Cerebellar cortex (tissue), 1 donor: ENCODE measurements at regions not wholly inside any gene's neighbourhood (a gene's known extent, or its start where the extent isn't known, plus 50 kb on each side); places are given as distances from the start of the nearest gene placed in this dataset.
A peak's percentile ranks its signal among the peaks of the same experiment; 100 is the strongest.
"Not testable (repeated sequence)": the region's sequence is repeated elsewhere in the genome, so short reads cannot be mapped to it uniquely, and the experiment has no call there.

Experiments
- DNase-seq: peaks from one replicate; pipeline ENCODE4 v3.0.0-alpha.2; 2015; ENCODE audit warnings: low spot score

- no peak for DNase-seq
Measured at GRCh38 chr4:101670370-101670769, 120.2 kb upstream of the BANK1 start.

DNA sequence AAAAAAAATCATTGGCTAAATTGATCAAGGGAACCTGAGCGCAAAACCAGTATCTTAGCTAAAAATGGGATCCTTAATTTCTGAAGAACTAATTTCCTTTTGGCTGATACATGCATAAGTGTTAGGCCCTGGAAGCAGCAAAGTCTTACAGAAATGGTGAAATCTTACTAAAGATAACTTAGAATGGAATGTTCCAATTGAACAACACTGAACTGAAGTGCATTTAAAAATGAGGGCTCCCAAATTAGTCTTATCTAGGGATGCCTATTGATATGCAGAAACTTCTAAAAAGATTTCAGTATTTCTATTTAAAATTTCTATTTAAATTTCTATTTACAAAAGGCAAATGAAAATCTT is 120.7 kb upstream of the BANK1 start:
- no peak for DNase-seq

- no peak for DNase-seq
Measured at GRCh38 chr4:101669138-101669831, 121.2 kb upstream of the BANK1 start.

DNA sequence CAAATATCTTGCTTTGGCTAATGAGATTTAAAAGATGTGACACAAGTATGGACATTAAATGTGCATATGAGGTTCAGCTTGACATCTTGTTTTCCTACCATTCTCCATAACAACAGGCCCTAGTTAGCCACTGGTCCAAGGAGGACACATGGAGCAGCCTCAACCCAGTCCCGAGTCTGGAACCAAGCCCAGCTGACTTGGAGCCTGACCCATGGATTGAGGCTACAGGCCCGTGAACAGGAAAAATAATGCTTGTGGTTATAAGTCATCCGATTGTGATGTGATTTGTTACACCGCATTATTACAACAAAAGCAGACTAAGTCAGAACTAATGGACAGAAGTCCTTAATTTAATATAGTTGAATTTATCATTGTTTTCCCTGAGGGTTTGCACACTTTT is 123.2 kb upstream of the BANK1 start:
- peak; percentile 62 for DNase-seq

DNA sequence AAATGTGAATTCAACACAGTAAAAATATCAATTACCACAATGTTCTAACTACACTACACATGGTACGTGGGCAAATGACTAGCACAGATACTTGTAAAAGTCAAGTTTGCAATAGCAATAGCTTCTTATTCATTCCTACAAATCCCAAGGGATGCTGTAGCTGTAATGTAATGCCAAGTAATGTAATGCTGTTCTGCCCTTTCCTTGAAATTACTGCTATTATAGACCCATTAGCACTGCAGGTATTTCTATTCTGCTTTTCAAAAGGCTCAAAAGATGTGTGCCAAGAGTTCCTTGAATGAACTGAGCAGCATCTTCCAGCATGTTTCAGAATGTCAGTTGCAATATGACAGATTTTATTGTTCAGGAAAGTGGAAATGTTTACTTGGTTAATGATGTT is 129.9 kb upstream of the BANK1 start:
- no peak for DNase-seq

GRCh38 chr4:101655857-101656256 is 134.7 kb upstream of the BANK1 start:
- DNase-seq: no peak

DNA sequence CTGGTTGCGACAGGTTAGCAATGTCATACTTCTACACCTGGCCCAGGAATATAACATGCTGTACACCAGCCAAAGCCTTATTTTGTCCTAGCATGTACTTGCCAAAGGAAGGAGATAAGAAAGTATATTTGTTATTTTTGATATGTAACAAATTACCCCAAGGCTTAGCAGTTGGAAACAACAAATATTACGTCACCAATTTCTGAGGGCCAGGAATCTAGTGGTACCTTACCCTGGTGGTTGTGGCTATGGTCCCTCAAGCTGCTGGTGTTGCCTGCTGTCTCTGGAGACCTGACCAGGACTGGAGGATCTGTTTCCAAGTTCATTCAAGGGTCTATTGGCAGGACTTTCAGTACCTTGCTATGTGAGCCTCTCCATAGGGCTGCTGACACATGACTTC is 135.5 kb upstream of the BANK1 start:
- no peak for DNase-seq

DNA sequence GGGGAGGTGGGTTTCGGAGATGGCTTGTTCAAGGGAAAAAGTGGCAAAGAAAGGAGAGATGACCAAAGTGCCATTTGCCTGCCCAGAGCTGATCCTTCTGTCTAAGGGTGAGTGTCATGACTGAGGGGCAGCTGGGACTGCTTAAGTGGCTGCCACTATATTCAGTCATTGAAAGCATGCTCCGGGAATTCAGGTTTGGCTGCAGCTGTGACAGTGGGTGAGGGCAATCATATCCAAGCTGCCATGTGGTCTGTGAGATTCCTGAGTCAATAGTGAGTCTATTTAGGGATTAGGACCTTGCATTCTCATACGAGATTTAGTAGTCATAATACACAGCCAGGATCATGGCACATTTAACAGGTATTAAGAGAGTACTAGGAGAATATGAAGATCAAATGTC is 138.8 kb upstream of the BANK1 start:
- no peak for DNase-seq

- peak; percentile 85 for DNase-seq
Measured at GRCh38 chr4:101649790-101650515, 140.6 kb upstream of the BANK1 start.

GRCh38 chr4:101647710-101648034 is 142.9 kb upstream of the BANK1 start:
- DNase-seq: no peak

- DNase-seq: peak; percentile 56
Measured at GRCh38 chr4:101644516-101644915, 146.0 kb upstream of the BANK1 start.

DNA sequence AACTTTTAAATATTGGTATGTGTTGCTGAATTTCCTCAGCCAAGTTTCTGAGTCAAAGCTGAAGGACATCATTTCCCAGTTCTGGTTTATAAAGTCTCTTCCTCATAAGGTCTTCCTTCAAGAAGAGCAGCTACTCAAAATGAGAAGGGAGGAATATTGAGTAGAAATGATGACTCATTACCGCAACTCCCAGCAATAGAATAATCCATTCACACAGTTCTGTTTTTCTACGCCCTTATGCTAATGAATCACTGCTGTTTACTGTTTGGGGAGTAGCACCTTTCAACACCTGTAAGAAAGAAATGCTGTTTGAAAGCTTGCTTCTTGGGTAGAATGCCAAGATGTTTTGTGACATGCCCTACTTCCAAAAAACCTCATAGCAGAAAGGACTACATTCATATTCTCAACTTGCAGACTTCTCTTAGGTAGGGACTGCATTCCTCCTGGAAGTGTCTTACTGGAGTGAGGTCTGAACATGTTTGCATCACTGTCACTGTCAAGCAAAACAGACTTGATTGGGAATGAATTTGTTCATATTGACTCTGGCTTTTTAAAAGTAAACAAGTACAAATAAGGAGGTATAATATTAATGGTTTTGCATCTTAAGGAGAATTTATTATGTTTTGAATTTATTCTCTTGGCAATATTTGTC is 147.2 kb upstream of the BANK1 start:
- no peak for DNase-seq

DNA sequence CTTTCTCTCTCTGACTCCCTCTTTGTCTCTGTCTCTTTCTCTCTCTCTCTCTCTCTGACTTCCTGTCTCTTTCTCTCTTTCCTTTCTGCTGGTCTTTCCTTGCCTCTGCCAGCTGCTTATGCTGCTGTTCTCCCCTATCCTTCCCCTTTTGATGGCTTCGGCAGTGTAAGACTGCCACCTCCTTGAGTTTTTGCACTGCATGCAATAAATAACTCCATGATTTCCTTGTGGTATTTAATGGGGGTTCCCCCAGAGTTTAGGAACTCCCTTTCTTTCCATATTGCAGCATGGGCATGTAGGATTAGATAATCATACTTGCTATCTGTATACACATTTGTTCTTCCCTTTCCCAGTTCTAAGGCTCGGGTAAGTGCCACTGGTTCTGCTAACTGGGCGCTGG is 157.8 kb upstream of the BANK1 start:
- DNase-seq: not testable (repeated sequence)

GRCh38 chr4:101630319-101630986 is 160.1 kb upstream of the BANK1 start:
- no peak for DNase-seq

DNA sequence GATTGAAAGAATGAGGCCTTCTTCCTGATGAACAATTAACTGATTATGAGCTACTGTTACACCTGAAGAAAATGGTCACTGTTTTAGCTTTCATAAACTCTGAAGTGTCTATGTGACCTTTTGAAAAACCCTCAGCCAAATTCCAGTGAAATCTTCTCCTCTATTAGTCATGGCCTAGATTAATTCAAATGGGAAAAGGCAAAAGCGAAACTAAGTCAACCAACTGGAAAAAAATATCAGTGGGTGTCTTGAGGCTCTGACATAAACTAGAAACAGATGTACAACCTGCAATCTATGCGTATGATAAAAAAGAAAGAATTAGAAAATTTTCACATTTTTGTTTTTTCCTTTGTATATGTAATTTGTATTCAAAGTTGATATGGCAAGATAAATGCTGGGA is 169.4 kb upstream of the BANK1 start:
- peak; percentile 60 for DNase-seq

DNA sequence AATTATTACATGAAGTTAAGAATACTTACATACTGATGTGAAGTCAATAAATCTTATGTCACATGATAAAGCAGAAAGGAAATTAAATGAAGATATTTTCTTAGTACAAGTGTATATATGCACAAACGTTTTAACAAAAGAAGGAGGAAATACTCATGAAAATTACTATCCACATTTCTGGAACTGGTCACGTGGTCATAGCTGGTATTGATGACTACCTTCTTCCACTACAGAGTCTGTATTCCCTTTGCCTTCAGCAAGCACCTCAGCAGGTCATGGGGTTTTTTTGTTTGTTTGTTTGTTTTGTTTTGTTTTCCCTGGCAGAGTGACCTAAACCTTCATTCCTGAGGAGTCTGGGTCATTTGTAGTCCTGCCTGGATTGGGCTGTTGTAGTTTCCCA is 174.9 kb upstream of the BANK1 start:
- DNase-seq: no peak

DNA sequence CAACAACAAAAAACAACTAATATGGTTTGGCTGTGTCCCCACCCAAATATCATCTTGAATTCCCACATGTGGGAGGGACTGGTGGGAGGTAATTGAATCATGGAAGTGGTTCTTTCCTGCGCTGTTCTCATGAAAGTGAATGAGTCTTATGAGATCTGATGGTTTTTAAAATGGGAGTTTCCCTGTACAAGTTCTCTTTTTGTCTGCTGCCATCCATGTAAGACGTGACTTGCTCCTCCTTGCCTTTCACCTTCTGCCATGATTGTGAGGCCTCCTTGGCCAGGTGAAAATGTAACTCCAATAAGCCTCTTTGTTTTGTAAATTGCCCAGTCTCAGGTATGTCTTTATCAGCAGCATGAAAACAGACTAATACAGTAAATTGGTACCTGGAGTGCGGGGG is 183.5 kb upstream of the BANK1 start:
- DNase-seq: not testable (repeated sequence)

DNA sequence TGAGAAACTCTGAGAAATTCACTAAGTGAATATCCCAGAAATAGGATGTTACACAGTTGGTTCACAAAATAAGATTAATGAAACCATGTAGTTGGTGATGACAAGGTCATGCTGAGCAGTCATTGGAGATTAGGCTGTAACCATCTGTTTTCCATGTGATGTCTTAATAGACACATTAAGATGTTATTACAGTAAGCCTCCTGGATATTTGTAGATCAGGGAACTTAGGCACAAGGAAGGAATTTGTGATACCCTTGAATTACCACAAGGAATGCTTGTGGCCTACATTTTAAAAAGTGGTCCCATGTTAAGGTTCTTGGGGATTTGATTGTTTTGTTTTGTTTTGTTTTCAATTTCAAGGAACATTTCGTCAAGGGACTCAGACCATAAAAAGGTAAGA is 185.6 kb upstream of the BANK1 start:
- DNase-seq: peak; percentile 75

GRCh38 chr4:101600287-101600686 is 190.2 kb upstream of the BANK1 start:
- no peak for DNase-seq

DNA sequence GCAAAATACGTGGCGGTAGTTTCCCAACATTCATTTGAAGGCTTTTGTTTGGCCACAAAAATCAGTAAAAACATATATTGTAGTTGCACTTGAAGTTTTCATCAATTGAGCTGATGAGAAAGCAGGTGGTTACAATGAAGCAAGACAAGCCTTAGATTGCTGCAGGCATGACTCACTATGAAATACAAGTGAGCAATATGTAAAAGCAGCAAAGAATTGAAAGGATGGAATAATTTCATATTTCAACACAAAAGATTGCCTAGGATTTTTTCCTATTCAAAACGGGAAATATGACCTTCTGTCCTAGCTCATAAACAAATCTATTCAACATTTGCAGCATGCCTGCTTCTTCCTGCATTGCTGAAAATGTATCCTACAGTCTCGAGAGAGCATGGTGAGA is 190.9 kb upstream of the BANK1 start:
- no peak for DNase-seq

DNA sequence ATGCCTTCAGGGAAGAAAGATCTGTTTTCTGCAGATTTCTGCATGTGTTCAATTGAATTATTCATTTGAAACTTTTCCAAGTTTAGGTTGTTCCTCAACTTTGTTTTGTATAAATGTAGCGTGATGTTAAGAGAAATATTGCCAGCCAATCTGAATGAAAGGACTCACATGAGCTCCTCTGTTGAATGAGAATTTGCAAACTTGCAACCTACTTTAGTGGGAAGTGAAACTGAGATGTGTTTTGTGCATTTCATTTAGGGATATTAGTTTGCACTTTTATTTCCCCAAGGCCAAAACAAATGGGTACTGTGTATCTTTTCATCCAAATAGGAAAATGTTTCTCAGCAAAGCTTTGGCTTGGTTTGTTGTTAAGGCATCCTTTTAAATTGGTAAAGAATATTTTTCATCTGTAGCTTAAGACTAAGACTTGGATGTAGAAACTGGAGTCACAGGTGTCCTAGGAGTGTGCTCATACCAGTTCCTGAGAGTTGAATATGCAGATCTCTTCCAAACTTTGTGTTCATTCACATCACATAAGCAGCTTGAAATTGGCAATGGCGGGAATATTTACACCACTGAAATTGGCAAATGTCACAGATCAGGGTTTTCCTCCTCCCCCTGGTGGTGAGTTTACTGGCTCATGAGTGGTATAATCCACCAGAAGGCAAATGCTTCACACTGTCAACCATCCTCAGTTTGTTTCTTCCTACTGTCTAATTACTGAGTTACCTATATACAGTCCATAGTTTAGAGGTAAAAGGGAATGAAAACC is 193.6 kb upstream of the BANK1 start:
- DNase-seq: no peak

DNA sequence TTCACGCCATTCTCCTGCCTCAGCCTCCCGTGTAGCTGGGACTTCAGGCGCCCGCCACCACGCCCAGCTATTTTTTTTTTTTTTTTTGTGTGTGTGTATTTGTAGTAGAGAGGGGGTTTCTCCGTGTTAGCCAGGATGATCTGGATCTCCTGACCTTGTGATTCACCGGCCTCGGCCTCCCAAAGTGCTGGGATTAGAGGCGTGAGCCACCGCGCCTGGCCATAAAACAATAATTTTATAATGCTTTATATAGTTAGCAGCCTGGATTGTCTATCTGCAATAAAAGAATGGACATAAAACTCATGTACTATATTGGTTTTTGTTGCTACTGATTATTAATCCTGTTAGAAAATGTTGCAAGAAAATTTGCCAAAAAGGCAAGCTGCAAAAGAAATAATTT is 195.9 kb upstream of the BANK1 start:
- no peak for DNase-seq
